B cell (primary cell): ENCODE measurements at regions not wholly inside any gene's neighbourhood (a gene's known extent, or its start where the extent isn't known, plus 50 kb on each side); places are given as distances from the start of the nearest gene placed in this dataset.

Experiments
- ATAC-seq: fragments of 200-7000 bp; cut with Tn5 transposase; one replicate; pipeline ENCODE4 v1.10.0; 2021; ENCODE audit warnings: low read depth, mild to moderate bottlenecking, moderate number of reproducible peaks, moderate library complexity
- CTCF ChIA-PET: fragments of 350-600 bp; sonication (Branson Sonifier 250); formaldehyde crosslinking; loops from one replicate; lab custom pipeline; 2021; ENCODE audit warnings: antibody characterized with exemption, inconsistent platforms; lab: Charles Lee
- POLR2A ChIA-PET: fragments of 350-600 bp; sonication (Branson Sonifier 250); formaldehyde crosslinking; loops from one replicate; lab custom pipeline; 2021; ENCODE audit warnings: antibody characterized with exemption; lab: Charles Lee
- DNase-seq: peaks from one replicate; pipeline ENCODE4 v3.0.0; 2013
- H2AFZ ChIP-seq: 2 replicates; pipeline ENCODE4 v1.6.1; 2012; ENCODE audit warnings: mild to moderate bottlenecking, low read depth, low read length; ENCODE audit not compliant: insufficient read depth, poor library complexity, severe bottlenecking
- H3K27ac ChIP-seq, 2 donors: 1 replicate in 1 of 2; 2 replicates in 1 of 2; pipeline ENCODE4 v1.5.1; 2012 to 2013; ENCODE audit warnings: low read length in 2 of 2, mild to moderate bottlenecking in 2 of 2, moderate library complexity in 1 of 2
- H3K27me3 ChIP-seq, 4 experiments: fragments of 200-600 bp in 1 of 4; sonication (generic) in 1 of 4; replicated peaks in 1 of 4; 1 replicate in 2 of 4; 2 replicates in 2 of 4; pipeline versions ENCODE4 v1.6.1 to v1.7.0; 2013 to 2016; ENCODE audit warnings: low read length in 3 of 4, mild to moderate bottlenecking in 2 of 4, mixed read lengths in 1 of 4, moderate library complexity in 1 of 4; ENCODE audit not compliant: insufficient read depth in 4 of 4, control insufficient read depth in 3 of 4; ENCODE audit errors: control extremely low read depth in 1 of 4
- H3K36me3 ChIP-seq, 2 experiments: replicated peaks in 1 of 2; 1 replicate in 1 of 2; 2 replicates in 1 of 2; pipeline versions ENCODE4 v1.6.1 to v1.7.1; 2013; ENCODE audit warnings: low read length in 1 of 2; ENCODE audit not compliant: insufficient read depth in 2 of 2, control insufficient read depth in 1 of 2; ENCODE audit errors: control extremely low read depth in 1 of 2, extremely low read depth in 1 of 2
- H3K4me1 ChIP-seq, 2 donors: fragments of 200-600 bp in 1 of 2; sonication (generic) in 1 of 2; 1 replicate in 1 of 2; 2 replicates in 1 of 2; pipeline versions ENCODE4 v1.5.1 to v1.6.1; 2013 to 2017; ENCODE audit warnings: low read length in 2 of 2; ENCODE audit not compliant: control insufficient read depth in 2 of 2, insufficient read depth in 2 of 2
- H3K4me2 ChIP-seq: replicated peaks from 2 replicates; pipeline ENCODE3; 2012; ENCODE audit warnings: mild to moderate bottlenecking, low read depth, low read length; ENCODE audit not compliant: poor library complexity, severe bottlenecking
- H3K4me3 ChIP-seq, 5 experiments: fragments of 200-600 bp in 1 of 5; sonication (generic) in 1 of 5; 1 replicate in 3 of 5; 2 replicates in 2 of 5; pipeline versions ENCODE4 v1.5.1 to v1.7.0; 2011 to 2016; ENCODE audit warnings: low read length in 4 of 5, mild to moderate bottlenecking in 4 of 5, low read depth in 2 of 5, control low read depth in 1 of 5, moderate library complexity in 1 of 5; ENCODE audit not compliant: insufficient read depth in 1 of 5; ENCODE audit errors: control extremely low read depth in 1 of 5, extremely low read depth in 1 of 5
- H3K79me2 ChIP-seq: fragments of 200-600 bp; sonication (generic); one replicate; pipeline ENCODE4 v1.6.0; 2016; ENCODE audit warnings: low read length; ENCODE audit not compliant: control insufficient read depth, insufficient read depth
- H3K9ac ChIP-seq: fragments of 200-600 bp; sonication (generic); 2 replicates; pipeline ENCODE4 v1.6.1; 2017; ENCODE audit warnings: mild to moderate bottlenecking, low read length, moderate library complexity
- H3K9me3 ChIP-seq, 3 donors: one replicate each; pipeline versions ENCODE4 v1.6.1 to v1.7.1; 2013; ENCODE audit warnings: low read length in 2 of 3; ENCODE audit not compliant: control insufficient read depth in 2 of 3, insufficient read depth in 1 of 3; ENCODE audit errors: control extremely low read depth in 1 of 3
- H4K20me1 ChIP-seq: 2 replicates; pipeline ENCODE4 v1.6.0; 2012; ENCODE audit warnings: mild to moderate bottlenecking, low read length; ENCODE audit not compliant: insufficient read depth, control insufficient read depth, poor library complexity, severe bottlenecking
- H3K27ac Mint-ChIP-seq: one replicate; pipeline ENCODE4 v1.8.0; 2021; ENCODE audit warnings: mixed read lengths
- H3K27me3 Mint-ChIP-seq: one replicate; pipeline ENCODE4 v1.8.0; 2021; ENCODE audit warnings: mixed read lengths
- H3K4me1 Mint-ChIP-seq: one replicate; pipeline ENCODE4 v1.8.0; 2021; ENCODE audit warnings: mixed read lengths
- H3K4me3 Mint-ChIP-seq: one replicate; pipeline ENCODE4 v1.8.0; 2021; ENCODE audit warnings: mixed read lengths
- H3K9me3 Mint-ChIP-seq: one replicate; pipeline ENCODE4 v1.8.0; 2022; ENCODE audit warnings: mixed read lengths; ENCODE audit not compliant: insufficient read depth
- EZH2 ChIP-seq: IDR thresholded peaks from 2 replicates; pipeline ENCODE4 v1.6.1; 2012; ENCODE audit warnings: borderline replicate concordance, low read depth, mild to moderate bottlenecking, moderate library complexity, low read length; ENCODE audit not compliant: insufficient read depth, poor library complexity, severe bottlenecking
- WGBS: methylation state at CpG from one replicate; pipeline ENCODE4 v1.1.5; 2013; ENCODE audit warnings: missing lambda C conversion rate; ENCODE audit not compliant: insufficient coverage; 5-methylcytosine and 5-hydroxymethylcytosine counted together
- intact Hi-C: fragments of 100-400 bp; cut with micrococcal nuclease; formaldehyde crosslinking; loops from one replicate; pipeline ENCODE4 v1.10.0; 2022
- TF ChIP-seq, protein P1 (sequence below): fragments of 200-600 bp; IDR thresholded peaks from one replicate; pipeline ENCODE4 v1.8.0; 2022; ENCODE audit warnings: antibody characterized with exemption, mild to moderate bottlenecking

DNA sequence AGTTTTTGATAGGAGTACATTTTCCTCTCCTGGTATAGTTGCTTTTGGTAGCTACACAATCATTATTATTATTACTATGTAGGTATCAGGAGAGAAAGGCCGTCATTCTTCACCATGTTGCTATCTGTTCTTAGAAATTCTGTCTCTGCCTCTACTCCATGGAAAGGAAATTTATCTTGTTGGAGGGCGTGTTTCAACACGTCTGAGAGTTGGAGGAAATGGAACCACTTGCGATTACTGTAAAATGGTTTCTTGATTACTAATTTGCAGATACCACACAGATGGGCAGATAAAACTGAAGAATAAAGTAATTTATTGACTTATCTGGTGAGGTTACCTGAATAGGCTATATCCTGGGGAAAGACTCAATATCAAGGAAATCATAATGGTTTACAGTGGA lies 488.4 kb downstream of the NR2F2 start:
- H3K4me2 ChIP-seq, result no peak overlapping the region
- H3K4me1 ChIP-seq, result no peaks in the 10 kb centered on the region
- no peaks in the 10 kb centered on the region for H3K36me3 ChIP-seq
- H4K20me1 ChIP-seq, result no peaks in the 10 kb centered on the region
- intact Hi-C loops, result no loop called here
- no peak overlapping the region for H3K4me3 ChIP-seq
- peaks cover 3% of the 10 kb centered on the region for H3K9me3 Mint-ChIP-seq
- H3K79me2 ChIP-seq, result no peaks in the 10 kb centered on the region
- no peaks in the 10 kb centered on the region for H3K27me3 Mint-ChIP-seq
- no peak overlapping the region for H3K27ac Mint-ChIP-seq
- no peak for ATAC-seq
- no peak overlapping the region for H2AFZ ChIP-seq
- H3K27me3 ChIP-seq, result no peaks in the 10 kb centered on the region
- H3K9me3 ChIP-seq, result peaks cover 0 to 1% (median 0%) of the 10 kb centered on the region in 3 donors
- no peak overlapping the region for H3K4me3 Mint-ChIP-seq
- H3K27ac ChIP-seq, result no peak overlapping the region
- ChIA-PET CTCF (no interaction called here), POLR2A (no interaction called here)
- no peaks in the 10 kb centered on the region for H3K4me1 Mint-ChIP-seq
- H3K9ac ChIP-seq, result no peak overlapping the region
- no CpG with 5 or more reads among the region's 4 CpGs for WGBS
- no peak for DNase-seq
- TF ChIP-seq EZH2, result no peak
- TF ChIP-seq, protein P1, sequence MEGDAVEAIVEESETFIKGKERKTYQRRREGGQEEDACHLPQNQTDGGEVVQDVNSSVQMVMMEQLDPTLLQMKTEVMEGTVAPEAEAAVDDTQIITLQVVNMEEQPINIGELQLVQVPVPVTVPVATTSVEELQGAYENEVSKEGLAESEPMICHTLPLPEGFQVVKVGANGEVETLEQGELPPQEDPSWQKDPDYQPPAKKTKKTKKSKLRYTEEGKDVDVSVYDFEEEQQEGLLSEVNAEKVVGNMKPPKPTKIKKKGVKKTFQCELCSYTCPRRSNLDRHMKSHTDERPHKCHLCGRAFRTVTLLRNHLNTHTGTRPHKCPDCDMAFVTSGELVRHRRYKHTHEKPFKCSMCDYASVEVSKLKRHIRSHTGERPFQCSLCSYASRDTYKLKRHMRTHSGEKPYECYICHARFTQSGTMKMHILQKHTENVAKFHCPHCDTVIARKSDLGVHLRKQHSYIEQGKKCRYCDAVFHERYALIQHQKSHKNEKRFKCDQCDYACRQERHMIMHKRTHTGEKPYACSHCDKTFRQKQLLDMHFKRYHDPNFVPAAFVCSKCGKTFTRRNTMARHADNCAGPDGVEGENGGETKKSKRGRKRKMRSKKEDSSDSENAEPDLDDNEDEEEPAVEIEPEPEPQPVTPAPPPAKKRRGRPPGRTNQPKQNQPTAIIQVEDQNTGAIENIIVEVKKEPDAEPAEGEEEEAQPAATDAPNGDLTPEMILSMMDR, result no peak

DNA sequence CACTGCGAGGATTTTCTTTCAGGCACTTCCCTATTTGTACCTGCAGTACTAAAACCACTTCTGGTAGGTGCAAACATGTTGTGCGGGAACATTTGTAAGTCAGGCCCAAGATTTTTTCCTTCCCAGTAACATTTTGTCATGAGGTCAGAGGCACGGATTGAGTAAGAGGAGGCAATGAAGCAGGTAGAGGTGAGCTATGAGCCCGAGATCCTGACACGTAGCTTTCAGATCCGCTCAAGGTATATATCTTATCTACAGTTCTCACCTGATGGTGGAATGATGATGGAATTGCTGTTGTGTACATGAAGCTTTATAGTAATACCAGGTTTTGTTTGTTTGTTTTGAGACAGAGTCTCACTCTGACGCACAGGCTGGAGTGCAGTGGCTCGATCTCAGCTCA lies 497.5 kb downstream of the NR2F2 start:
- Mint-ChIP-seq H3K27ac (no peak overlapping the region), H3K9me3 (peaks cover 7% of the 10 kb centered on the region), H3K4me3 (no peak overlapping the region), H3K27me3 (no peaks in the 10 kb centered on the region), H3K4me1 (no peaks in the 10 kb centered on the region)
- no peaks in the 10 kb centered on the region for H3K36me3 ChIP-seq
- intact Hi-C loops, result no loop called here
- no peak overlapping the region for H3K9ac ChIP-seq
- H3K4me1 ChIP-seq, result no peaks in the 10 kb centered on the region
- CTCF ChIA-PET, result no interaction called here
- no peak overlapping the region for H3K4me2 ChIP-seq
- no peak overlapping the region for H3K4me3 ChIP-seq
- H2AFZ ChIP-seq, result no peak overlapping the region
- ATAC-seq (no peak), DNase-seq (no peak)
- H3K27me3 ChIP-seq, result no peaks in the 10 kb centered on the region
- no peaks in the 10 kb centered on the region for H3K9me3 ChIP-seq
- POLR2A ChIA-PET, result no interaction called here
- no peaks in the 10 kb centered on the region for H3K79me2 ChIP-seq
- TF ChIP-seq, protein P1, result no peak
- no peak for TF ChIP-seq EZH2
- no peaks in the 10 kb centered on the region for H4K20me1 ChIP-seq
- H3K27ac ChIP-seq, result no peak overlapping the region
- WGBS, result 83% methylated on average over 2 of the region's 8 CpGs
